GM12878 (cell line): ENCODE measurements at regions not wholly inside any gene's neighbourhood (a gene's known extent, or its start where the extent isn't known, plus 50 kb on each side); places are given as distances from the start of the nearest gene placed in this dataset.

Experiments used
- ATAC-seq: fragments of 200-7000 bp; cut with Tn5 transposase; 3 replicates; pipeline ENCODE4 v1.9.1; 2020; ENCODE audit warnings: mild to moderate bottlenecking, moderate library complexity
- BruUV-seq: library from RNA; stranded (reverse); fragments of 400-500 nt; replicated peaks from 2 replicates; lab custom pipeline; 2021; lab: Mats Ljungman, UMichigan
- CTCF ChIA-PET: fragments of 300-600 bp; sonication (Branson Sonifier 250); formaldehyde crosslinking; extraction: SDS; loops from one replicate; lab custom pipeline; 2021; ENCODE audit warnings: inconsistent platforms; lab: Yijun Ruan, JAX
- POLR2A ChIA-PET: fragments of 350-600 bp; formaldehyde crosslinking; extraction: SDS; loops from one replicate; lab custom pipeline; 2021; ENCODE audit warnings: inconsistent platforms; lab: Charles Lee
- RAD21 ChIA-PET: fragments of 300-600 bp; sonication (Branson Sonifier 250); formaldehyde crosslinking; loops from one replicate; lab custom pipeline; 2023; ENCODE audit warnings: antibody characterized with exemption; ENCODE audit not compliant: unreplicated experiment; lab: Charles Lee
- SMC1A ChIA-PET: fragments of 300-600 bp; sonication (Branson Sonifier 250); formaldehyde crosslinking; loops from one replicate; lab custom pipeline; 2023; ENCODE audit not compliant: unreplicated experiment, uncharacterized antibody; lab: Charles Lee
- DNase-seq: peaks from one replicate; pipeline ENCODE4 v3.0.0-alpha.2; 2011; ENCODE audit warnings: low read depth, low spot score
- FAIRE-seq: peaks from 3 replicates; lab custom pipeline; 2011; peaks lifted over from hg19 to GRCh38; lab: Jason Lieb, UNC
- H2AFZ ChIP-seq: 2 replicates; pipeline ENCODE4 v1.6.0; 2011; ENCODE audit warnings: low read depth, low read length, control low read depth; ENCODE audit not compliant: control insufficient read depth
- H3K27ac ChIP-seq: 2 replicates; pipeline ENCODE4 v1.5.1; 2011; ENCODE audit warnings: control low read depth; ENCODE audit not compliant: control insufficient read depth, insufficient read depth
- H3K27me3 ChIP-seq, 2 experiments: replicated peaks in 1 of 2; 2 replicates each; pipeline versions ENCODE4 v1.6.0 to v1.6.1; 2011; ENCODE audit warnings: low read length in 1 of 2; ENCODE audit not compliant: control insufficient read depth in 2 of 2, insufficient read depth in 2 of 2
- H3K36me3 ChIP-seq, 2 experiments: 2 replicates each; pipeline ENCODE4 v1.5.1; 2011; ENCODE audit warnings: low read length in 1 of 2; ENCODE audit not compliant: control insufficient read depth in 2 of 2, insufficient read depth in 2 of 2
- H3K4me1 ChIP-seq: 2 replicates; pipeline ENCODE4 v1.6.1; 2011; ENCODE audit warnings: mild to moderate bottlenecking, low read length, moderate library complexity, mixed read lengths; ENCODE audit not compliant: control insufficient read depth, insufficient read depth
- H3K4me2 ChIP-seq: 2 replicates; pipeline ENCODE4 v1.6.0; 2011; ENCODE audit warnings: control low read depth; ENCODE audit not compliant: control insufficient read depth, insufficient read depth
- H3K4me3 ChIP-seq: fragments of 200-600 bp; sonication (generic); 2 replicates; pipeline ENCODE4 v1.5.1; 2016
- H3K79me2 ChIP-seq: 2 replicates; pipeline ENCODE4 v1.6.0; 2011; ENCODE audit warnings: low read length; ENCODE audit not compliant: control insufficient read depth, insufficient read depth
- H3K9ac ChIP-seq: 2 replicates; pipeline ENCODE4 v1.8.0; 2011; ENCODE audit warnings: low read length, control low read depth, mixed read lengths; ENCODE audit not compliant: control insufficient read depth, insufficient read depth
- H3K9me3 ChIP-seq: replicated peaks from 3 replicates; pipeline ENCODE4 v1.5.1; 2011; ENCODE audit warnings: mild to moderate bottlenecking, low read length; ENCODE audit not compliant: control insufficient read depth, insufficient read depth
- H4K20me1 ChIP-seq: 2 replicates; pipeline ENCODE4 v1.6.0; 2011; ENCODE audit not compliant: control insufficient read depth, insufficient read depth
- EP300 ChIP-seq, 2 experiments: fragments of 150-350 bp in 1 of 2; IDR thresholded peaks; 2 replicates each; pipeline ENCODE4 v1.6.1; 2011 to 2012; ENCODE audit warnings: low read depth in 2 of 2, low read length in 2 of 2, borderline replicate concordance in 1 of 2, improper control_type of control experiment in 1 of 2, inconsistent platforms in 1 of 2; ENCODE audit not compliant: control insufficient read depth in 1 of 2
- EZH2 ChIP-seq: IDR thresholded peaks from 2 replicates; pipeline ENCODE4 v1.6.1; 2012; ENCODE audit warnings: low read depth, mild to moderate bottlenecking, control low read depth, inconsistent platforms, low read length, borderline replicate concordance; ENCODE audit not compliant: control insufficient read depth
- HCFC1 ChIP-seq: fragments of 150-350 bp; IDR thresholded peaks from 2 replicates; pipeline ENCODE4 v1.6.1; 2014; ENCODE audit warnings: low read length
- KAT2A ChIP-seq: conservative IDR thresholded peaks from 2 replicates; pipeline ENCODE4 v1.6.1; 2011; ENCODE audit warnings: low read depth, low read length; ENCODE audit not compliant: control insufficient read depth
- NFIC ChIP-seq: IDR thresholded peaks from 2 replicates; pipeline ENCODE4 v1.6.1; 2012; ENCODE audit warnings: low read depth, mild to moderate bottlenecking, inconsistent platforms, low read length, moderate library complexity
- PAX8 ChIP-seq: fragments of 450-650 bp; IDR thresholded peaks from 2 replicates; pipeline ENCODE4 v1.6.1; 2017; ENCODE audit warnings: mild to moderate bottlenecking, moderate library complexity
- PKNOX1 ChIP-seq: fragments of 450-650 bp; IDR thresholded peaks from 2 replicates; pipeline ENCODE4 v1.6.1; 2016; ENCODE audit warnings: mild to moderate bottlenecking
- TCF12 ChIP-seq: IDR thresholded peaks from 2 replicates; pipeline ENCODE4 v1.6.1; 2011; ENCODE audit warnings: low read depth, mild to moderate bottlenecking, low read length
- USF1 ChIP-seq: IDR thresholded peaks from 2 replicates; pipeline ENCODE4 v1.6.1; 2011; ENCODE audit warnings: borderline replicate concordance, low read depth, mild to moderate bottlenecking, moderate library complexity, mixed read lengths, low read length; ENCODE audit not compliant: insufficient read depth; ENCODE audit errors: extremely low read length
- ZNF622 ChIP-seq: fragments of 450-650 bp; IDR thresholded peaks from 2 replicates; pipeline ENCODE4 v1.6.1; 2017; ENCODE audit warnings: mild to moderate bottlenecking, inconsistent platforms
- WGBS: methylation state at CpG from one replicate; pipeline ENCODE4 v1.1.6; 2016; ENCODE audit warnings: low lambda C conversion rate; ENCODE audit not compliant: insufficient replicate concordance, insufficient coverage; ENCODE audit errors: missing lambda C conversion rate; 5-methylcytosine and 5-hydroxymethylcytosine counted together
- in situ Hi-C: fragments of 300-500 bp; cut with MboI; formaldehyde crosslinking; loops from 9 replicates; pipeline ENCODE4 v1.14.3; 2018; ENCODE audit warnings: mixed read lengths
- intact Hi-C: fragments of 100-400 bp; cut with micrococcal nuclease; formaldehyde crosslinking; loops from one replicate; pipeline ENCODE4 v1.14.2; 2022; ENCODE audit not compliant: unreplicated experiment

- BruUV-seq = no TSS peak
- Histone ChIP-seq H2AFZ (no peak overlapping the region), H3K79me2 (no peaks in the 10 kb centered on the region), H3K36me3 (no peaks in the 10 kb centered on the region), H3K9me3 (no peaks in the 10 kb centered on the region), H3K4me2 (no peak overlapping the region), H4K20me1 (no peaks in the 10 kb centered on the region), H3K4me1 (no peaks in the 10 kb centered on the region), H3K27ac (no peak overlapping the region), H3K4me3 (no peak overlapping the region), H3K9ac (no peak overlapping the region), H3K27me3 (no peaks in the 10 kb centered on the region; a peak in 2 of 4 replicates)
- ChIA-PET SMC1A (no interaction called here), RAD21 (no interaction called here), POLR2A (no interaction called here), CTCF (interaction anchor here (1.1 to 2.4 kb wide), 3 partner anchors 10 to 48 kb away, joined by 3 to 14 read pairs (median 4); no protein-coding TSS in a partner anchor)
- in situ Hi-C loops (no loop called here), intact Hi-C loops (no loop called here)
- DNase-seq (no peak), FAIRE-seq (no peak), ATAC-seq (no peak)
- 33% methylated on average over 3 of the region's 3 CpGs for WGBS
- TF ChIP-seq HCFC1 (no peak), EZH2 (no peak), PKNOX1 (no peak)
Measured at GRCh38 chr7:25841575-25841974, 310.4 kb upstream of the NFE2L3 start.

GRCh38 chr7:25842201-25842733 lies 309.7 kb upstream of the NFE2L3 start:
- H3K9me3 ChIP-seq = no peaks in the 10 kb centered on the region
- no peaks in the 10 kb centered on the region for H3K4me1 ChIP-seq
- no peak overlapping the region for H3K27ac ChIP-seq
- H3K4me2 ChIP-seq = no peak overlapping the region
- SMC1A ChIA-PET = no interaction called here
- H3K4me3 ChIP-seq = no peak overlapping the region
- no peak for DNase-seq
- CTCF ChIA-PET = interaction anchor here (1.1 to 2.4 kb wide), 3 partner anchors 10 to 49 kb away, joined by 3 to 14 read pairs (median 4); no protein-coding TSS in a partner anchor
- RAD21 ChIA-PET = no interaction called here
- no peaks in the 10 kb centered on the region for H4K20me1 ChIP-seq
- no peaks in the 10 kb centered on the region for H3K79me2 ChIP-seq
- BruUV-seq = no TSS peak
- no peaks in the 10 kb centered on the region; a peak in 2 of 4 replicates for H3K27me3 ChIP-seq
- TF ChIP-seq TCF12 (no peak), NFIC (no peak), HCFC1 (no peak), EP300 (IDR thresholded peaks at IDR 0.05; ENCODE audit: borderline replicate concordance in 1 of 2, control insufficient read depth in 1 of 2, low read depth in 2 of 2, low read length in 2 of 2) (no peak), KAT2A (no peak), USF1 (no peak), PAX8 (no peak), ZNF622 (no peak)
- FAIRE-seq = no peak
- ATAC-seq = no peak
- intact Hi-C loops (no loop called here), in situ Hi-C loops (no loop called here)
- H3K9ac ChIP-seq = no peak overlapping the region
- no peaks in the 10 kb centered on the region for H3K36me3 ChIP-seq
- POLR2A ChIA-PET = no interaction called here
- WGBS = 43% methylated on average over 5 of the region's 5 CpGs
- no peak overlapping the region for H2AFZ ChIP-seq
